Naive thymus-derived CD4-positive, alpha-beta T cell (primary cell): ENCODE measurements at regions not wholly inside any gene's neighbourhood (a gene's known extent, or its start where the extent isn't known, plus 50 kb on each side); places are given as distances from the start of the nearest gene placed in this dataset.

ENCODE experiments used
- ATAC-seq: fragments of 150-1000 bp; cut with Tn5 transposase; 2 replicates; pipeline ENCODE4 v1.10.0; 2021; ENCODE audit warnings: mild to moderate bottlenecking, moderate library complexity
- CTCF ChIA-PET: fragments of 350-600 bp; sonication (Branson Sonifier 250); formaldehyde crosslinking; loops from one replicate; lab custom pipeline; 2021; ENCODE audit warnings: antibody characterized with exemption; lab: Charles Lee
- POLR2A ChIA-PET: fragments of 350-600 bp; sonication (Branson Sonifier 250); formaldehyde crosslinking; loops from one replicate; lab custom pipeline; 2021; ENCODE audit warnings: antibody characterized with exemption, inconsistent platforms; lab: Charles Lee
- DNase-seq, 9 donors: peaks; one replicate each; pipeline versions ENCODE4 v3.0.0 to v3.0.0-alpha.2; 2020 to 2022; ENCODE audit warnings: mixed read lengths in 1 of 9
- H3K27ac ChIP-seq: one replicate; pipeline ENCODE4 v1.7.0; 2013; ENCODE audit warnings: mild to moderate bottlenecking, low read depth, low read length, moderate library complexity
- H3K27me3 ChIP-seq, 2 donors: one replicate each; pipeline ENCODE4 v1.7.0; 2013; ENCODE audit warnings: low read length in 2 of 2, mild to moderate bottlenecking in 2 of 2, moderate library complexity in 2 of 2; ENCODE audit not compliant: control insufficient read depth in 2 of 2, insufficient read depth in 2 of 2
- H3K36me3 ChIP-seq, 3 experiments: 1 replicate in 2 of 3; 2 replicates in 1 of 3; pipeline ENCODE4 v1.7.0; 2013; ENCODE audit warnings: low read length in 3 of 3, mild to moderate bottlenecking in 3 of 3, moderate library complexity in 1 of 3; ENCODE audit not compliant: insufficient read depth in 3 of 3, control insufficient read depth in 2 of 3
- H3K4me1 ChIP-seq, 2 donors: one replicate each; pipeline ENCODE4 v1.7.0; 2013; ENCODE audit warnings: low read length in 2 of 2, mild to moderate bottlenecking in 2 of 2, moderate library complexity in 1 of 2; ENCODE audit not compliant: control insufficient read depth in 2 of 2, insufficient read depth in 2 of 2
- H3K4me3 ChIP-seq: 2 replicates; pipeline ENCODE4 v1.7.0; 2013; ENCODE audit warnings: mild to moderate bottlenecking, low read length
- H3K9me3 ChIP-seq, 3 experiments: 1 replicate in 2 of 3; 2 replicates in 1 of 3; pipeline ENCODE4 v1.7.0; 2013; ENCODE audit warnings: low read length in 3 of 3; ENCODE audit not compliant: control insufficient read depth in 2 of 3
- H3K27ac Mint-ChIP-seq, 9 donors: one replicate each; pipeline ENCODE4 v1.8.0; 2020 to 2022; ENCODE audit warnings: mixed read lengths in 9 of 9, mild to moderate bottlenecking in 8 of 9, moderate library complexity in 5 of 9, inconsistent platforms in 2 of 9
- H3K27me3 Mint-ChIP-seq, 5 donors: one replicate each; pipeline ENCODE4 v1.8.0; 2021 to 2022; ENCODE audit warnings: mixed read lengths in 5 of 5, mild to moderate bottlenecking in 1 of 5
- H3K36me3 Mint-ChIP-seq, 5 donors: one replicate each; pipeline ENCODE4 v1.8.0; 2020 to 2022; ENCODE audit warnings: mixed read lengths in 5 of 5, mild to moderate bottlenecking in 3 of 5, inconsistent platforms in 1 of 5
- H3K4me1 Mint-ChIP-seq, 7 donors: one replicate each; pipeline ENCODE4 v1.8.0; 2020 to 2022; ENCODE audit warnings: mixed read lengths in 7 of 7, mild to moderate bottlenecking in 3 of 7, inconsistent platforms in 1 of 7
- H3K4me3 Mint-ChIP-seq, 10 donors: one replicate each; pipeline ENCODE4 v1.8.0; 2020 to 2022; ENCODE audit warnings: mild to moderate bottlenecking in 10 of 10, mixed read lengths in 10 of 10, moderate library complexity in 6 of 10, inconsistent platforms in 2 of 10
- H3K9me3 Mint-ChIP-seq, 11 donors: one replicate each; pipeline ENCODE4 v1.8.0; 2020 to 2022; ENCODE audit warnings: mixed read lengths in 11 of 11, mild to moderate bottlenecking in 4 of 11, inconsistent platforms in 1 of 11, moderate library complexity in 1 of 11
- intact Hi-C, 2 donors: fragments of 100-400 bp; cut with micrococcal nuclease; formaldehyde crosslinking; loops; one replicate each; pipeline ENCODE4 v1.15.1; 2023

DNA sequence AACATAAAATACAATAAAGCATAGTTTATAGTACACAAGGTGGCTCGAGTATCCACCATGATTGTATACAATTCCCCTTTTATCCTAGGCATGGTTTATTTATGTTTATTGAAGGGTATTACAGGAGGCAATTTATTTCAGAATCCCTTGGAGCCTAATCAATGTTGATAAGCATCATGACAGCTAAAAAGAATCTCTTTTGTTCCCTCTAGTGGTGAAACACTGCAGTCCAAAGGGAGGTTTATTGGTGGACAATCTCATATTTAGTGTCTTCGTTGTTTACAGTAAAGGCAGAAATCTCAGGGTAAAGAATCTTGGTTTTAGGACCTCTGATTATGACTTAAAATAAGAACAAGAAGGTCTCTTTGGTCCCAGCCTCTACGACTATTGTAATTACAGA is 1712.5 kb downstream of the C4orf33 start:
- DNase-seq: no peak
- intact Hi-C loops: no loop called here
- ATAC-seq: no peak
- peaks cover 0 to 13% (median 6%) of the 10 kb centered on the region in 11 donors for H3K9me3 Mint-ChIP-seq
- H3K36me3 Mint-ChIP-seq: no peaks in the 10 kb centered on the region
- Histone ChIP-seq H3K9me3 (peaks cover 0 to 5% (median 0%) of the 10 kb centered on the region in 3 experiments), H3K27me3 (no peaks in the 10 kb centered on the region), H3K4me3 (no peak overlapping the region), H3K27ac (no peak overlapping the region), H3K36me3 (no peaks in the 10 kb centered on the region), H3K4me1 (no peaks in the 10 kb centered on the region)
- no peak overlapping the region for H3K4me3 Mint-ChIP-seq
- POLR2A ChIA-PET: interaction anchor here (0.9 kb wide), 1 partner anchor 44 kb away, joined by 3 read pairs; no protein-coding TSS in a partner anchor
- H3K27ac Mint-ChIP-seq: no peak overlapping the region
- H3K27me3 Mint-ChIP-seq: no peaks in the 10 kb centered on the region
- CTCF ChIA-PET: no interaction called here
- no peaks in the 10 kb centered on the region for H3K4me1 Mint-ChIP-seq

DNA sequence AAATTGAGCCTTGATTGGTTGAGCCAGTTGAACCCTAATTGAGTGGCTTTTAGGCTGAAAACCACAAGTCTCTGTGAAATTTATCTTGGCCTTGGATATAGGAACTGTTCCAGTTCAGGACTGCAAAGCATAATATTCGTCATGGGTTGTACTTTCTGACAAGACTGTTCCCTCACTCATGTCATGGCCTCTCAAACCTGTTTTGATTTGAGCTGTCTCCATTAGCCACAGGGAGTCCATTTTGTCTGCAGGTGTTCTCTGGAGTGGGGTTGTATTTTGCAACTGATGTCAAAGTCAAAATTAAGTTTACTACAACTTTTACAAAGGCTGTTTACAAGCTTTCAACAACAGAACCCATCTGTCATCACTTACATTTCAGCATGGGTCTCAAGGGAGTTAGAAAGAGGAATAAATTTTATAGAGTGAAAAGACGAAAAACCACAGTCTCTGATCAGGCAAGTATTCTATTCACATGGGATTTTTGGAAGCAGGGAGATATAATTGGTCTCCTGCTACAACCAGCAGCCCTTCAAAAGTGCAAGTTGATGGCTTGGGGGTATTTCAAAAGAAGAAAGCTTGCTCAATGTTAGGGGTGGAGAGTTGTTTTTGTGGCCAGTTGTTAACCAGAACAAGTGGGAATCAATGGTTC is 1716.3 kb downstream of the C4orf33 start:
- ATAC-seq: no peak
- H3K36me3 Mint-ChIP-seq: no peaks in the 10 kb centered on the region
- no peak overlapping the region for H3K4me3 Mint-ChIP-seq

GRCh38 chr4:130814896-130815295 is 1718.9 kb downstream of the C4orf33 start:
- Histone ChIP-seq H3K4me3 (no peak overlapping the region), H3K27me3 (no peaks in the 10 kb centered on the region), H3K4me1 (no peaks in the 10 kb centered on the region), H3K9me3 (no peaks in the 10 kb centered on the region), H3K36me3 (no peaks in the 10 kb centered on the region), H3K27ac (no peak overlapping the region)
- POLR2A ChIA-PET: no interaction called here
- H3K27me3 Mint-ChIP-seq: no peaks in the 10 kb centered on the region
- no peak overlapping the region for H3K27ac Mint-ChIP-seq
- no peak for ATAC-seq
- intact Hi-C loops: no loop called here
- no peak for DNase-seq
- H3K36me3 Mint-ChIP-seq: no peaks in the 10 kb centered on the region
- CTCF ChIA-PET: no interaction called here
- peaks cover 0 to 12% (median 3%) of the 10 kb centered on the region in 11 donors for H3K9me3 Mint-ChIP-seq
- H3K4me3 Mint-ChIP-seq: no peak overlapping the region
- no peaks in the 10 kb centered on the region for H3K4me1 Mint-ChIP-seq

More for the DNA sequence above, 1716.3 kb downstream of the C4orf33 start:
- CTCF ChIA-PET: no interaction called here
- Histone ChIP-seq H3K27ac (no peak overlapping the region), H3K27me3 (no peaks in the 10 kb centered on the region), H3K4me1 (no peaks in the 10 kb centered on the region), H3K9me3 (no peaks in the 10 kb centered on the region), H3K4me3 (no peak overlapping the region), H3K36me3 (no peaks in the 10 kb centered on the region)
- Mint-ChIP-seq H3K9me3 (peaks cover 0 to 11% (median 3%) of the 10 kb centered on the region in 11 donors), H3K27ac (no peak overlapping the region), H3K4me1 (no peaks in the 10 kb centered on the region), H3K27me3 (no peaks in the 10 kb centered on the region)
- no peak for DNase-seq
- POLR2A ChIA-PET: no interaction called here
- intact Hi-C loops: no loop called here

DNA sequence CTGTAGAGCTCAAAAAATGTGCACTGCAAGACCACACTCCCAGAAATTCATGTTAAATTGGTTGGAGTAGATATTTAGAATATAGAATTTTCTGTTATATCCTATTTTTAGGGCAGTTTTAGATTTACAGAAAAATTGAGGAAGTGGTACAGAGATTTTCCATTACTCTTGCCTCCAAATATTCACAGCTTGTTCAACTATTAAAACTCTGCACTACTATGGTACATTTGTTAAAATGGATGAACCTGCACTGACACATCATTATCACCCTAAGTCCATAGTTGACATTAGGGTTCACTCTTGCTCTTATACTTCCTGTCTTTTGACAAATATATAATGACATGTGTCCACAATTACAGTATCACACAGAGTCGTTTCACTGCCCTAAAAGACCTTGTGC is 1724.5 kb downstream of the C4orf33 start:
- peaks cover 0 to 23% (median 2%) of the 10 kb centered on the region in 11 donors for H3K9me3 Mint-ChIP-seq
- CTCF ChIA-PET: no interaction called here
- H3K27me3 Mint-ChIP-seq: no peaks in the 10 kb centered on the region
- intact Hi-C loops: no loop called here
- H3K36me3 ChIP-seq: no peaks in the 10 kb centered on the region
- no peaks in the 10 kb centered on the region for H3K4me1 ChIP-seq
- no peak overlapping the region for H3K4me3 Mint-ChIP-seq
- H3K4me1 Mint-ChIP-seq: no peaks in the 10 kb centered on the region
- H3K27ac ChIP-seq: no peak overlapping the region
- ATAC-seq: no peak
- no peaks in the 10 kb centered on the region for H3K9me3 ChIP-seq
- no peak for DNase-seq
- H3K4me3 ChIP-seq: no peak overlapping the region
- no peaks in the 10 kb centered on the region for H3K27me3 ChIP-seq
- POLR2A ChIA-PET: no interaction called here
- H3K36me3 Mint-ChIP-seq: no peaks in the 10 kb centered on the region
- H3K27ac Mint-ChIP-seq: no peak overlapping the region

GRCh38 chr4:130825284-130825683 is 1729.3 kb downstream of the C4orf33 start:
- H3K36me3 ChIP-seq: no peaks in the 10 kb centered on the region
- no peak overlapping the region for H3K4me3 Mint-ChIP-seq
- POLR2A ChIA-PET: no interaction called here

DNA sequence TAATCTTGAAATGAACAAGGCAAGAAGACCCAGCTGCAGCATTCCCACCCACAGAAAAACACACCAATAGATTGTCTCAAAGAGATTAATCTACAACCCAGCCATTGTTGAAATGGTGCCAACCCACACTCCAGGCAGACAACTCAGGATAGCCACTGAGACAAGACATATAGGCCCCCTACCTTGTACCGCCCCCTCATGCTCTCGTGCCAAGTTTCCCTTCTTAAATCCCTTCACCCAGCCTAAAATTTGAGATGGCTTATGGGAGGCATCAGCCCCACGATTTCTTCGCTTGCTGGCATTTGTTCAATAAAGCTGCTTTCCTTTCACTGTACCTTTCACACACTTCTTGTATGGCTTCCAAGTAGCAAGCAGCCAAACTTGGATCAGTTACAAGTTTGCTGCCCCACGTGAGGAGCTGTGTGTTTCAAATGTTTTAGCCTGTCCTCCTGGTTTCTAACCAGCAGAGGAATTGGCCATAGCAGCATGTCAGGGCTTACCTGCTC is 1754.1 kb downstream of the C4orf33 start:
- ChIA-PET POLR2A (no interaction called here), CTCF (no interaction called here)
- peaks cover 0 to 19% (median 7%) of the 10 kb centered on the region in 11 donors for H3K9me3 Mint-ChIP-seq
- Histone ChIP-seq H3K27me3 (no peaks in the 10 kb centered on the region), H3K4me3 (no peak overlapping the region), H3K36me3 (no peaks in the 10 kb centered on the region), H3K4me1 (no peaks in the 10 kb centered on the region), H3K9me3 (no peaks in the 10 kb centered on the region), H3K27ac (no peak overlapping the region)
- no peak overlapping the region for H3K4me3 Mint-ChIP-seq
- DNase-seq: no peak
- ATAC-seq: no peak
- intact Hi-C loops: no loop called here
- no peaks in the 10 kb centered on the region for H3K27me3 Mint-ChIP-seq
- H3K36me3 Mint-ChIP-seq: peaks cover 0 to 4% (median 0%) of the 10 kb centered on the region in 5 donors
- H3K4me1 Mint-ChIP-seq: no peaks in the 10 kb centered on the region
- no peak overlapping the region for H3K27ac Mint-ChIP-seq

More at GRCh38 chr4:130825284-130825683, 1729.3 kb downstream of the C4orf33 start:
- H3K27ac Mint-ChIP-seq: no peak overlapping the region
- CTCF ChIA-PET: no interaction called here
- Histone ChIP-seq H3K27me3 (no peaks in the 10 kb centered on the region), H3K27ac (no peak overlapping the region), H3K9me3 (no peaks in the 10 kb centered on the region), H3K4me3 (no peak overlapping the region), H3K4me1 (no peaks in the 10 kb centered on the region)
- H3K4me1 Mint-ChIP-seq: no peaks in the 10 kb centered on the region
- peaks cover 0 to 28% (median 4%) of the 10 kb centered on the region in 11 donors for H3K9me3 Mint-ChIP-seq
- DNase-seq (no peak), ATAC-seq (no peak)
- no peaks in the 10 kb centered on the region for H3K27me3 Mint-ChIP-seq
- intact Hi-C loops: no loop called here
- no peaks in the 10 kb centered on the region for H3K36me3 Mint-ChIP-seq

- CTCF ChIA-PET: no interaction called here
- ATAC-seq: no peak
- Histone ChIP-seq H3K4me1 (no peaks in the 10 kb centered on the region), H3K9me3 (no peaks in the 10 kb centered on the region), H3K36me3 (no peaks in the 10 kb centered on the region), H3K4me3 (no peak overlapping the region), H3K27me3 (no peaks in the 10 kb centered on the region), H3K27ac (no peak overlapping the region)
- Mint-ChIP-seq H3K27ac (no peak overlapping the region), H3K9me3 (peaks cover 0 to 18% (median 7%) of the 10 kb centered on the region in 11 donors), H3K27me3 (no peaks in the 10 kb centered on the region), H3K4me3 (no peak overlapping the region), H3K36me3 (peaks cover 0 to 4% (median 0%) of the 10 kb centered on the region in 5 donors), H3K4me1 (no peaks in the 10 kb centered on the region)
- POLR2A ChIA-PET: no interaction called here
- intact Hi-C loops: no loop called here
- DNase-seq: no peak
Measured at GRCh38 chr4:130851107-130851506, 1755.2 kb downstream of the C4orf33 start.
